ENCODE measurements at regions not wholly inside any gene's neighbourhood (a gene's known extent, or its start where the extent isn't known, plus 50 kb on each side); places are given as distances from the start of the nearest gene placed in this dataset.

DNA sequence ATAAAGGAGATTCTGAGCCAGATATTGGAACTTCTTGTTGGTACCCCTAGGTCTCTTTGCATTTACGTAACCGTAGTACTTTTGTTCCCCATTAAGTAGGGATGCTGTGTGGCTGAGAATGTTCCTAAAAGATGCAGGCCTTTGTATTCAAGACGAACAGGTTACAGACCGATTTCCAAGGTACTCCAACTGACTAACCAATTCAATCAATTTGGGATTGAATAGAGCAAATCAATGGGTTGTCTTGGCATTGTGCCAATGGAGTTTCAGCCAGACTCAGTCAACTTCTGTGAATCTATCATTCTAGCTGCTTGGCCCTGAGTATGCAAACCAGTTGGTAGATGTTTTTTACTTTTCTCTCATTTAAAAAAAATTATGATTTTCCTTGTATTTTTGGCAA, 347.3 kb upstream of the NPVF start:
- TF ChIP-seq CTCF (IDR thresholded peaks at IDR 0.05; ENCODE audit: partially characterized antibody, unreplicated experiment): no peak
- H3K36me3 Mint-ChIP-seq (ENCODE audit: unreplicated experiment): peaks cover 5% of the 10 kb centered on the region
- no peak for DNase-seq
- no peaks in the 10 kb centered on the region for H3K9me3 Mint-ChIP-seq (ENCODE audit: unreplicated experiment)
- H3K4me3 Mint-ChIP-seq (ENCODE audit: unreplicated experiment): no peak overlapping the region
- no peaks in the 10 kb centered on the region for H3K27me3 Mint-ChIP-seq (ENCODE audit: unreplicated experiment)
- no peak overlapping the region for H3K27ac Mint-ChIP-seq (ENCODE audit: unreplicated experiment)
- no peaks in the 10 kb centered on the region for H3K4me1 Mint-ChIP-seq (ENCODE audit: low read depth, unreplicated experiment)

GRCh38 chr7:25578991-25579777, 350.9 kb upstream of the NPVF start:
- H3K36me3 Mint-ChIP-seq (ENCODE audit: unreplicated experiment): peaks cover 5% of the 10 kb centered on the region
- peaks cover 3% of the 10 kb centered on the region for H3K4me1 Mint-ChIP-seq (ENCODE audit: low read depth, unreplicated experiment)
- TF ChIP-seq CTCF (IDR thresholded peaks at IDR 0.05; ENCODE audit: partially characterized antibody, unreplicated experiment): no peak
- H3K27ac Mint-ChIP-seq (ENCODE audit: unreplicated experiment): no peak overlapping the region
- H3K9me3 Mint-ChIP-seq (ENCODE audit: unreplicated experiment): peaks cover 2% of the 10 kb centered on the region
- no peak overlapping the region for H3K4me3 Mint-ChIP-seq (ENCODE audit: unreplicated experiment)
- no peak for DNase-seq
- H3K27me3 Mint-ChIP-seq (ENCODE audit: unreplicated experiment): no peaks in the 10 kb centered on the region

- DNase-seq: no peak
- no peak overlapping the region for H3K4me3 Mint-ChIP-seq (ENCODE audit: unreplicated experiment)
- H3K4me1 Mint-ChIP-seq (ENCODE audit: low read depth, unreplicated experiment): peaks cover 6% of the 10 kb centered on the region
- H3K27ac Mint-ChIP-seq (ENCODE audit: unreplicated experiment): no peak overlapping the region
- H3K9me3 Mint-ChIP-seq (ENCODE audit: unreplicated experiment): peaks cover 2% of the 10 kb centered on the region
- H3K27me3 Mint-ChIP-seq (ENCODE audit: unreplicated experiment): no peaks in the 10 kb centered on the region
- TF ChIP-seq CTCF (IDR thresholded peaks at IDR 0.05; ENCODE audit: partially characterized antibody, unreplicated experiment): no peak
- H3K36me3 Mint-ChIP-seq (ENCODE audit: unreplicated experiment): peaks cover 5% of the 10 kb centered on the region
Measured at GRCh38 chr7:25579778-25580075, 351.4 kb upstream of the NPVF start.

DNA sequence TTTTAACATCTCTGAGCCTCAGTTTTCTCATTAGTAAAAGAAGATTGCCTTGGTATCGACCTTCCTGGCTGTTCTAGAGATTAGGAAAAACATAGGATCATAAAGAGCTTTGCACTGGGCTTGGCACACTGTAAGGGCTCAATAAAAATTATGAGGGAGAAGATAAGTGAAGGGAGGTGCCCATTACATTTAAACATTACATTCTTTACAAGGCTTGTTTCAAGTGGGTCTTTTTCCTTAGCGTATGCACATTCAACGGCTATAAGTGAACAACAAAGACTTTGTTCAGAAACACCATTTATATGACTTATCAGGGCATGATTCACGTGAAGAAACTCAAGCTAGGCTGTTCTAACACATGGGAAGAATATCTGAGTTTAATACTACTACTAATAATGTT, 351.9 kb upstream of the NPVF start:
- H3K36me3 Mint-ChIP-seq (ENCODE audit: unreplicated experiment): peaks cover 5% of the 10 kb centered on the region
- H3K4me1 Mint-ChIP-seq (ENCODE audit: low read depth, unreplicated experiment): peaks cover 6% of the 10 kb centered on the region
- TF ChIP-seq CTCF (IDR thresholded peaks at IDR 0.05; ENCODE audit: partially characterized antibody, unreplicated experiment): no peak
- peaks cover 2% of the 10 kb centered on the region for H3K9me3 Mint-ChIP-seq (ENCODE audit: unreplicated experiment)
- no peaks in the 10 kb centered on the region for H3K27me3 Mint-ChIP-seq (ENCODE audit: unreplicated experiment)
- no peak overlapping the region for H3K27ac Mint-ChIP-seq (ENCODE audit: unreplicated experiment)
- H3K4me3 Mint-ChIP-seq (ENCODE audit: unreplicated experiment): no peak overlapping the region
- no peak for DNase-seq

- no peaks in the 10 kb centered on the region for H3K36me3 Mint-ChIP-seq (ENCODE audit: unreplicated experiment)
- H3K4me1 Mint-ChIP-seq (ENCODE audit: low read depth, unreplicated experiment): peaks cover 6% of the 10 kb centered on the region
- no peak for DNase-seq
- H3K9me3 Mint-ChIP-seq (ENCODE audit: unreplicated experiment): peaks cover 2% of the 10 kb centered on the region
- TF ChIP-seq CTCF (IDR thresholded peaks at IDR 0.05; ENCODE audit: partially characterized antibody, unreplicated experiment): no peak
- H3K27ac Mint-ChIP-seq (ENCODE audit: unreplicated experiment): no peak overlapping the region
- H3K27me3 Mint-ChIP-seq (ENCODE audit: unreplicated experiment): no peaks in the 10 kb centered on the region
- no peak overlapping the region for H3K4me3 Mint-ChIP-seq (ENCODE audit: unreplicated experiment)
Measured at GRCh38 chr7:25583621-25584020, 355.3 kb upstream of the NPVF start.

All from glutamatergic neuron (in vitro differentiated cells).